Peyer's patch (tissue), 4 donors: ENCODE measurements at regions not wholly inside any gene's neighbourhood (a gene's known extent, or its start where the extent isn't known, plus 50 kb on each side); places are given as distances from the start of the nearest gene placed in this dataset.

Source experiments
- DNase-seq, 3 donors: peaks; one replicate each; pipeline ENCODE4 v3.0.0-alpha.2; 2017 to 2019
- H3K27ac ChIP-seq, 4 donors: fragments of 200-600 bp; sonication (generic); one replicate each; pipeline ENCODE4 v1.5.1; 2016 to 2019
- H3K27me3 ChIP-seq, 2 donors: fragments of 200-600 bp; sonication (generic); one replicate each; pipeline ENCODE4 v1.5.1; 2019
- H3K36me3 ChIP-seq, 3 donors: fragments of 200-600 bp; sonication (generic); one replicate each; pipeline ENCODE4 v1.5.1; 2016 to 2019
- H3K4me1 ChIP-seq, 4 donors: fragments of 200-600 bp; sonication (generic); one replicate each; pipeline ENCODE4 v1.5.1; 2016 to 2019
- H3K4me3 ChIP-seq, 4 donors: fragments of 200-600 bp; sonication (generic); 1 replicate in 3 of 4; 2 replicates in 1 of 4; pipeline ENCODE4 v1.5.1; 2016 to 2019; ENCODE audit warnings: mild to moderate bottlenecking in 1 of 4
- H3K9me3 ChIP-seq, 4 donors: fragments of 200-600 bp; sonication (generic); one replicate each; pipeline ENCODE4 v1.5.1; 2016 to 2019; ENCODE audit warnings: mild to moderate bottlenecking in 1 of 4
- CTCF ChIP-seq, 6 experiments: fragments of 450-650 bp in 4 of 6; fragments of 200-600 bp in 2 of 6; sonication (generic) in 1 of 6; IDR thresholded peaks; one replicate each; pipeline ENCODE4 v1.5.1; 2017 to 2019; ENCODE audit warnings: antibody characterized with exemption in 6 of 6, mild to moderate bottlenecking in 3 of 6, moderate library complexity in 1 of 6
- POLR2A ChIP-seq, 2 donors: fragments of 450-650 bp; IDR thresholded peaks; one replicate each; pipeline ENCODE4 v1.5.1; 2017; ENCODE audit warnings: antibody characterized with exemption in 2 of 2, mild to moderate bottlenecking in 2 of 2, moderate library complexity in 2 of 2

DNA sequence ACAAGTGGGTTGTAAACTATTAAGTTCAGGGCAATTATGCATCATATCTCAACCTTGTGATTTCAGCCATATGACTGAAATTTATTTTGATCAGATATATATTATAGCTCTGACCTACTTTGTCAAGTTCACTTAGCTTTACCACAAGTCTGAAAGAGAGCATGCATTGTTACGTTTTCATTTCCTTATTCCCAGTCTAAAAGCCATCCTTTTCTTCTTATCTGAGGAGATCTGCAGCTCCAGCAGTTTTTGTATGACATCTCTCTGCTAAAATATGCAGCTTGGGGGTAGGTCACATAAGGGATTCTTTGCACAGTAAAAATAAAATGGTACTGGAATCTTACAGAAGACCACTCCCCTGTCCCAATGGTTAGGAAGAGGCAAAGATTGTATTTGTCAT, 1682.8 kb upstream of the FLRT2 start:
- H3K27me3 ChIP-seq: no peaks in the 10 kb centered on the region
- H3K9me3 ChIP-seq: no peaks in the 10 kb centered on the region
- no peaks in the 10 kb centered on the region for H3K36me3 ChIP-seq
- TF ChIP-seq CTCF (IDR thresholded peaks at IDR 0.05) (no peak), POLR2A (IDR thresholded peaks at IDR 0.05) (no peak)
- no peaks in the 10 kb centered on the region for H3K4me1 ChIP-seq
- no peak overlapping the region for H3K4me3 ChIP-seq
- H3K27ac ChIP-seq: no peak overlapping the region
- no peak for DNase-seq

DNA sequence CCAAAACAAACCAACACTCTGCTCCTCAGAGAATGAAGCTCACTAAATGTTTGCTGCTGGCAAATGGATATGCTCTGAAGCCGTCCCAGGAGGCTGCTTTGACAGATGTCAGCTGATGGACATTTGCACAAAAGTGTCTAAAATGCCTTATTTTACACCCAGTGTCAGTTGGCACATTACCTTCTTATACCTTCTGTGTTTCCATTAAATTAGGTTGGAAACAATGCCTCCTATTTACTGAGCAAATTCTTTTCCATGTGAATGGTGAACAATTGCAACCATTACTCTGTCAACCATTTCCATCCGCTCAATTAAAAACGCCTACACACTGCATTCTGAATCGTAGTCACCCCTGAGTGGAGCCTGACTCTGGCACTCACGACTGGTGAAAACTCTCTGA, 1679.9 kb upstream of the FLRT2 start:
- no peak for DNase-seq
- no peak overlapping the region for H3K4me3 ChIP-seq
- no peaks in the 10 kb centered on the region for H3K36me3 ChIP-seq
- H3K27ac ChIP-seq: no peak overlapping the region
- no peaks in the 10 kb centered on the region for H3K4me1 ChIP-seq
- H3K27me3 ChIP-seq: no peaks in the 10 kb centered on the region
- H3K9me3 ChIP-seq: no peaks in the 10 kb centered on the region
- TF ChIP-seq CTCF (IDR thresholded peaks at IDR 0.05) (no peak), POLR2A (IDR thresholded peaks at IDR 0.05) (no peak)

- no peak for TF ChIP-seq POLR2A (IDR thresholded peaks at IDR 0.05)
- TF ChIP-seq CTCF (IDR thresholded peaks at IDR 0.05): no peak
- no peak overlapping the region for H3K4me3 ChIP-seq
- H3K27me3 ChIP-seq: no peaks in the 10 kb centered on the region
- H3K9me3 ChIP-seq: no peaks in the 10 kb centered on the region
- H3K27ac ChIP-seq: no peak overlapping the region
- H3K36me3 ChIP-seq: no peaks in the 10 kb centered on the region
- no peak for DNase-seq
- no peaks in the 10 kb centered on the region for H3K4me1 ChIP-seq
Observed at GRCh38 chr14:83856334-83856733, 1673.6 kb upstream of the FLRT2 start.

DNA sequence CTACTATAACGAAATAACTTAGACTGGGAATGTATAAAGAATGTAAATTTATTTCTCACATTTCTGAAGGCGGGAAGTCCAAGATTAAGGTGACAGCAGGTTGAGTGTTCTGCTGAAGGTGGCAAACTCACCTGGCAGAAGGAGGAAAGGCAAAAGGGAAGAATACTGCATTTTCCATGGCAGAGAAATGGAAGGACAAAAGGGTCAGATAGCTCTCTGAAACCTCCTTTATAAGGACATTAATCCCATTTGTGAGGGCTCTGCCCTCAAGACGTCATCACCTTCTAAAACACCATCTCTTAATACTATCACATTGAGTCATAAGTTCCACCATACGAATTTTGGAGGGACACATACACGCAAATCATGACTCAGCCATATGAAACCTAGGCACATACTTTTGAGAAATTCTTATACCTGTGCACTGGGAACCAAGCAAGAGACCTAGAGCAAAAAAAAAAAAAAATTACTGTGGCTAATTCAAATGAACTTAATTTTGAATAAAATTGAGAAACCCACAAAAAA, 1669.3 kb upstream of the FLRT2 start:
- no peaks in the 10 kb centered on the region for H3K36me3 ChIP-seq
- no peaks in the 10 kb centered on the region for H3K27me3 ChIP-seq
- DNase-seq: no peak
- H3K4me1 ChIP-seq: no peaks in the 10 kb centered on the region
- TF ChIP-seq POLR2A (IDR thresholded peaks at IDR 0.05) (no peak), CTCF (IDR thresholded peaks at IDR 0.05) (no peak)
- H3K4me3 ChIP-seq: no peak overlapping the region
- peaks cover 0 to 5% (median 0%) of the 10 kb centered on the region in 4 donors for H3K9me3 ChIP-seq
- H3K27ac ChIP-seq: no peak overlapping the region

GRCh38 chr14:83863042-83863774, 1666.7 kb upstream of the FLRT2 start:
- TF ChIP-seq POLR2A (IDR thresholded peaks at IDR 0.05) (no peak), CTCF (IDR thresholded peaks at IDR 0.05) (no peak)
- H3K9me3 ChIP-seq: peaks cover 0 to 5% (median 0%) of the 10 kb centered on the region in 4 donors
- H3K4me3 ChIP-seq: no peak overlapping the region
- H3K36me3 ChIP-seq: no peaks in the 10 kb centered on the region
- no peak overlapping the region for H3K27ac ChIP-seq
- no peaks in the 10 kb centered on the region for H3K27me3 ChIP-seq
- H3K4me1 ChIP-seq: no peaks in the 10 kb centered on the region
- no peak for DNase-seq
